ENCODE measurements at regions not wholly inside any gene's neighbourhood (a gene's known extent, or its start where the extent isn't known, plus 50 kb on each side); places are given as distances from the start of the nearest gene placed in this dataset.

- TF ChIP-seq EZH2 (IDR thresholded peaks at IDR 0.05) (no peak), POLR2AphosphoS5 (IDR thresholded peaks at IDR 0.05; ENCODE audit: borderline replicate concordance, low read depth, low read length) (no peak)
These were observed 82.1 kb upstream of the CCDC190 start for GRCh38 chr1:162942916-162943559.
